Transverse colon (tissue), 4 donors: ENCODE measurements at regions not wholly inside any gene's neighbourhood (a gene's known extent, or its start where the extent isn't known, plus 50 kb on each side); places are given as distances from the start of the nearest gene placed in this dataset.
A peak's percentile ranks its signal among the peaks of the same experiment; 100 is the strongest.

Experiments used
- DNase-seq: peaks from one replicate; pipeline ENCODE4 v3.0.0-alpha.2; 2019
- H3K27ac ChIP-seq, 4 donors: fragments of 200-600 bp; sonication (generic); 2 replicates each; pipeline ENCODE4 v1.5.1; 2016 to 2018; ENCODE audit warnings: inconsistent platforms in 4 of 4
- H3K27me3 ChIP-seq: fragments of 200-600 bp; sonication (generic); 2 replicates; pipeline ENCODE4 v1.5.1; 2017; ENCODE audit warnings: inconsistent platforms
- H3K36me3 ChIP-seq, 4 donors: fragments of 200-600 bp; sonication (generic); 2 replicates each; pipeline ENCODE4 v1.5.1; 2017 to 2019; ENCODE audit warnings: inconsistent platforms in 4 of 4
- H3K4me1 ChIP-seq, 4 donors: fragments of 200-600 bp; sonication (generic); 2 replicates each; pipeline ENCODE4 v1.5.1; 2017 to 2020; ENCODE audit warnings: inconsistent platforms in 4 of 4
- H3K4me3 ChIP-seq, 4 donors: fragments of 200-600 bp; sonication (generic); 1 replicate in 1 of 4; 2 replicates in 3 of 4; pipeline versions ENCODE4 v1.5.1 to v1.6.1; 2017 to 2019; ENCODE audit warnings: inconsistent platforms in 4 of 4
- H3K9me3 ChIP-seq, 2 donors: fragments of 200-600 bp; sonication (generic); 2 replicates each; pipeline ENCODE4 v1.5.1; 2017 to 2019; ENCODE audit warnings: inconsistent platforms in 2 of 2
- EP300 ChIP-seq: sonication (generic); formaldehyde crosslinking; IDR thresholded peaks from one replicate; pipeline ENCODE4 v1.6.1; 2017; ENCODE audit warnings: antibody characterized with exemption, low read depth
- POLR2A ChIP-seq: fragments of 450-650 bp; IDR thresholded peaks from one replicate; pipeline ENCODE4 v1.6.1; 2016; ENCODE audit warnings: antibody characterized with exemption, mild to moderate bottlenecking, moderate library complexity
- POLR2AphosphoS5 ChIP-seq, 3 donors: sonication (generic); formaldehyde crosslinking; IDR thresholded peaks; one replicate each; pipeline ENCODE4 v1.6.1; 2016; ENCODE audit warnings: antibody characterized with exemption in 3 of 3
- WGBS, 2 donors: methylation state at CpG; one replicate each; pipeline ENCODE4 v1.1.5; 2018; ENCODE audit warnings: low coverage in 1 of 2; 5-methylcytosine and 5-hydroxymethylcytosine counted together
- in situ Hi-C, 4 donors: fragments of 200-750 bp; cut with MboI; loops; one replicate each; pipeline versions ENCODE4 v1.15.0 to v1.15.1; 2017; ENCODE audit warnings: low sequenced_read_pairs in 3 of 4, low pct_ligation_motif_present in 1 of 4, low pct_unique_long_range_greater_than_20kb in 1 of 4
- intact Hi-C: fragments of 100-400 bp; cut with DNase I; formaldehyde crosslinking; loops from one replicate; pipeline ENCODE4 v1.15.1; 2023; ENCODE audit warnings: low total_unique reads
- TF ChIP-seq, protein P1 (sequence below), 5 experiments: fragments of 200-600 bp in 3 of 5; fragments of 450-650 bp in 2 of 5; sonication (generic) in 3 of 5; IDR thresholded peaks; 1 replicate in 2 of 5; 2 replicates in 3 of 5; pipeline ENCODE4 v1.5.1; 2016 to 2017; ENCODE audit warnings: antibody characterized with exemption in 5 of 5, inconsistent platforms in 3 of 5, mild to moderate bottlenecking in 2 of 5, moderate library complexity in 1 of 5

DNA sequence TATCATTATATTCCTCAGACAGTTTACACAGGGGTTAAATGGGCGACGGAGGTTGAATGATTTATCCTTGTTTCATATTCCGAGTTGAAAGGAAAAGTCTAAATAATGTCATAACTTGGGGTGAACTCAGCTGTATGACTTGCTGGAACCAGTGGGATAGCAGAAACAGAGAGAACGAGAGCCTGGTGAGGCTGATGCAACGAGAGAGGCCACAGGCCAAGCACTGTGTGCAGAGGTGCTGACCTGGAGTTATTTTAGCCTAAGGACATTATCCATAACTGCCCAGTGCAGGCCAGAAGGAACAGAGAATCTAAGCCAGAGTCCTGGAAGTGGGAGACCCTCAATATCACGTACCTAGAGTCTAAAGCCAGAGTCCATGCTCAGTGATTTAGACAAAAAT is 394.9 kb downstream of the MAFB start:
- in situ Hi-C loops, result no loop called here
- H3K27me3 ChIP-seq, result no peaks in the 10 kb centered on the region
- H3K4me1 ChIP-seq, result no peaks in the 10 kb centered on the region
- H3K9me3 ChIP-seq, result no peaks in the 10 kb centered on the region
- no peaks in the 10 kb centered on the region for H3K36me3 ChIP-seq
- DNase-seq, result no peak
- WGBS, 2 donors, result 20 to 63% methylated on average over 1 to 6 of the region's 6 CpGs
- no peak for TF ChIP-seq EP300
- intact Hi-C loops, result no loop called here
- H3K27ac ChIP-seq, result no peak overlapping the region
- no peak overlapping the region for H3K4me3 ChIP-seq

DNA sequence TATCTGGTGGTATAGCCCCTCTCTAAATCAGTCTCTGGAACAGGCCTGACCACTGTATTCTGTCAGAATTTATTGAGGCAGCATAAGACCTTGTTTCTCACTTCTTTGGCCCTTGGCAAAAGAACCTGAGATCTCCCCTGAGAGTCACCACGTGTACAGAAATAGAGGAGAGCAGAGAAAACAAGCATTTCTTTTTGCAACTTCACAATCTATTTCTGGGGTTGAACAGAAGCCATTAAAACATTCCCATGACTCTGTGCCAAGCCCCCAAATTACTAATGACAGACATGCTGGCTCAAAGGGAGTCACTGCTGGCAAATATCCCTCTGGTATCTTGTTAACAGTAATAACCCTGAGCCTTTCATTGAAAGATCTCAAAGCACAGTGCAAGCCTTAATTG is 395.3 kb downstream of the MAFB start:
- intact Hi-C loops, result no loop called here
- Histone ChIP-seq H3K27me3 (no peaks in the 10 kb centered on the region), H3K4me1 (no peaks in the 10 kb centered on the region), H3K27ac (no peak overlapping the region), H3K9me3 (no peaks in the 10 kb centered on the region), H3K36me3 (no peaks in the 10 kb centered on the region), H3K4me3 (no peak overlapping the region)
- TF ChIP-seq, protein P1, sequence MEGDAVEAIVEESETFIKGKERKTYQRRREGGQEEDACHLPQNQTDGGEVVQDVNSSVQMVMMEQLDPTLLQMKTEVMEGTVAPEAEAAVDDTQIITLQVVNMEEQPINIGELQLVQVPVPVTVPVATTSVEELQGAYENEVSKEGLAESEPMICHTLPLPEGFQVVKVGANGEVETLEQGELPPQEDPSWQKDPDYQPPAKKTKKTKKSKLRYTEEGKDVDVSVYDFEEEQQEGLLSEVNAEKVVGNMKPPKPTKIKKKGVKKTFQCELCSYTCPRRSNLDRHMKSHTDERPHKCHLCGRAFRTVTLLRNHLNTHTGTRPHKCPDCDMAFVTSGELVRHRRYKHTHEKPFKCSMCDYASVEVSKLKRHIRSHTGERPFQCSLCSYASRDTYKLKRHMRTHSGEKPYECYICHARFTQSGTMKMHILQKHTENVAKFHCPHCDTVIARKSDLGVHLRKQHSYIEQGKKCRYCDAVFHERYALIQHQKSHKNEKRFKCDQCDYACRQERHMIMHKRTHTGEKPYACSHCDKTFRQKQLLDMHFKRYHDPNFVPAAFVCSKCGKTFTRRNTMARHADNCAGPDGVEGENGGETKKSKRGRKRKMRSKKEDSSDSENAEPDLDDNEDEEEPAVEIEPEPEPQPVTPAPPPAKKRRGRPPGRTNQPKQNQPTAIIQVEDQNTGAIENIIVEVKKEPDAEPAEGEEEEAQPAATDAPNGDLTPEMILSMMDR (IDR thresholded peaks at IDR 0.05), result no peak
- DNase-seq, result no peak
- in situ Hi-C loops, result no loop called here
- WGBS, 2 donors, result 68% methylated on average over 1 of the region's 1 CpG; no CpG with 5 or more reads in 1 of the 2 donors

DNA sequence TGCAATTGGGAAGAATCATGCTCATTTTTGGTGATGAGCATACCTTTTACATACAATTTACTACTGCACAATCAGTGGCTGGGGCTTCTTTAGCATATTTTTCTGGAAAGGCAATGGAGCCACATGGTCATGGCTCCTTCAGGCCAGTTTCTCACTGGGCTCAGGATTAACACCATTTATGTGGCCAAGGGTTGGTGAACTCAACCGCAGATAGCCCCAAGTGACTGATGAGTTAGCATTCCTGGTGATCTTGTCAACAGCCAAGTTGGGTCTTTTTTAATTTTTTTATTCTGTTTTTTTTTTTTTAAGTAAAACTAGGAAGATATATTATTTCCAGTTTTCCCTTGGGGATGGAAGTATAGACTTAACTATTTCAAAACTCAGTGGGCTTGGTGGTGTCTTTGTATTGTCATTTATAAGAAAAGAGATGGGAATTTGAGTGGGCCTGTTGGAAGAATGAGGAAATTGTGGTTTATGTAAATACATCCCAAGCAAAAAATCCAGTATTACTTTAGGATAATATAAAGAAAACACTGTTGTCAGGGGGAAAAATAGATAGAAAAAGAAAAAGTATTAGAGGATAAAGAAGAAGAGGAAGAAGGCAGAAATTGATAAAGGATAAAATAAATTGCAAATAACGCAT is 397.4 kb downstream of the MAFB start:
- 85 to 87% methylated on average over 1 to 2 of the region's 2 CpGs for WGBS, 2 donors
- Histone ChIP-seq H3K4me3 (no peak overlapping the region), H3K27ac (no peak overlapping the region), H3K36me3 (no peaks in the 10 kb centered on the region), H3K9me3 (no peaks in the 10 kb centered on the region), H3K4me1 (peaks cover 0 to 13% (median 10%) of the 10 kb centered on the region in 4 donors), H3K27me3 (no peaks in the 10 kb centered on the region)
- no peak for DNase-seq
- no peak for TF ChIP-seq POLR2A
- TF ChIP-seq, protein P1 (IDR thresholded peaks at IDR 0.05), result no peak
- TF ChIP-seq POLR2AphosphoS5 (IDR thresholded peaks at IDR 0.05), result no peak
- TF ChIP-seq EP300, result no peak
- intact Hi-C loops, result no loop called here
- in situ Hi-C loops, result no loop called here

DNA sequence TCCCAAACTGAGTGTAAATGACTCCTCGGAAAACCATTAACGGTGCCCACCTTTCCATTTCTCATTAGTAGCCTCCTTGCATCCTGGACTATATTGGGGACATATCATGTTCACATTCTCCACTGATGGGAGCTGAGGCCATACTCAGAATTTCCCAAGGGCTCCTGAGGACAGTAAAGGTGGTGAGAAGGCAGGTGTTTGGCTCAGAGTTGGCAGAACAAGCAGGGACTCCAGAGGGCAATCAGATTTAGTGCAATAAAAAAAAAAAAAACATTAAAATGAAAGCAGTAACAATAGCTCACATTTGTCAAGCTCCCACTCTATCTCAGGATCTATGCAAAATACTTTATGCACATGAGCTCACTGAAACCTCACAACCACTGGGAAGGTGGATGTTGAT is 401.4 kb downstream of the MAFB start:
- Histone ChIP-seq H3K27ac (peak overlapping the region in 3 of 4 donors; percentile 21 to 48 (median 40)), H3K27me3 (no peaks in the 10 kb centered on the region), H3K4me1 (peaks cover 0 to 23% (median 10%) of the 10 kb centered on the region in 4 donors), H3K4me3 (no peak overlapping the region), H3K36me3 (no peaks in the 10 kb centered on the region), H3K9me3 (no peaks in the 10 kb centered on the region)
- TF ChIP-seq, protein P1 (IDR thresholded peaks at IDR 0.05), result no peak
- TF ChIP-seq POLR2AphosphoS5 (IDR thresholded peaks at IDR 0.05) (no peak), EP300 (no peak), POLR2A (no peak)
- in situ Hi-C loops (no loop called here), intact Hi-C loops (no loop called here)
- DNase-seq, result no peak
- WGBS, 2 donors, result 45 to 62% methylated on average over 2 of the region's 2 CpGs

DNA sequence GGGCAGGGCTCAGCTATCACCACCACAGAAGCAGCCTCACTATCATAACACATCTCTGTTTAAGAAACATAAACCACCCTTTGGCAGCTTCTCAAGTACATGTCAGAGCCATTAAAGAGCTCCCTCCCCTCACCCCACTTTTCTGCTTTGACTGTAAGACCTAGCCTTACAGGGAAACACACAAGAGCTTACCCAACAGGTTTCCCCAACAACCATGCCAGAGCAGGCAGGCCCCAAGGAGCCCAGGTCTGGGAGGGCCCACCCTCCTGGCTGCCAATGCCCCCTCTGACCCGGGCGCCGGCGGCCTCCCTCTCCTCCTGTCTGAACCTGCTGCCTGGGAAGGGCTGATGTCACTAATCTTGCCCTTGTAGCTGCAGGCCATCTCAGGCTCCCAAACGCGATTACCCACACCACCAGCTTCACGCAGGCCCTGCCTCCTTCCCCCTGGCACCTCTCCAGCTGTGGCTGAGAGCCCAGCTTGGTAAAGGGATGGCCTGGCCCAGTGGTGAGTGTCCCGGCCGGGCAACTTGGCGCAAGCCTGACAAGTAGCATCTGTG is 402.0 kb downstream of the MAFB start:
- no peak for TF ChIP-seq EP300
- no peak for TF ChIP-seq POLR2AphosphoS5 (IDR thresholded peaks at IDR 0.05)
- TF ChIP-seq, protein P1 (IDR thresholded peaks at IDR 0.05), result no peak
- TF ChIP-seq POLR2A, result no peak
- H3K27me3 ChIP-seq, result no peaks in the 10 kb centered on the region
- peak; percentile 70 for DNase-seq
- intact Hi-C loops, result no loop called here
- WGBS, 2 donors, result 22% methylated on average over 10 of the region's 10 CpGs; no CpG with 5 or more reads in 1 of the 2 donors
- peak overlapping the region; percentile 21 to 48 (median 32) for H3K27ac ChIP-seq
- H3K36me3 ChIP-seq, result no peaks in the 10 kb centered on the region
- no peaks in the 10 kb centered on the region for H3K9me3 ChIP-seq
- H3K4me3 ChIP-seq, result no peak overlapping the region
- H3K4me1 ChIP-seq, result peaks cover 0 to 23% (median 10%) of the 10 kb centered on the region in 4 donors
- in situ Hi-C loops, result no loop called here
